ENCODE measurements at regions not wholly inside any gene's neighbourhood (a gene's known extent, or its start where the extent isn't known, plus 50 kb on each side); places are given as distances from the start of the nearest gene placed in this dataset.

DNA sequence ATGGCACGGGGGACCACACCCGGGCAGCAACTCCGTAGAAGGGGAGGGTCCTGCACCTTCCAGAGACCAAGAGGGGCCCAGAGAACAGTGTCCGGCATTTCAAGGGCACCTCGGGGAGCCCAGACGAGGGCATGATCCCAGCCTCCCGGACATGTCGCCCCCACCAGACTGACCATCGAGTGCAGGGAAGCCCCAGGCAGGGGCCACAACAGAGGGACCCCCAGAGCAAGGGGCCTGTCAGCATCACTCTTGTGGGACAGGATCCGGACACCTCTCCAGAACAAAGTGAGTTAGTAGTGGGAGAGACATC lies 50.4 kb upstream of the CTDP1 start:
- TF ChIP-seq EZH2 (optimal IDR thresholded peaks at IDR 0.05; ENCODE audit: low read depth, low read length), result no peak
- TF ChIP-seq, protein P1, sequence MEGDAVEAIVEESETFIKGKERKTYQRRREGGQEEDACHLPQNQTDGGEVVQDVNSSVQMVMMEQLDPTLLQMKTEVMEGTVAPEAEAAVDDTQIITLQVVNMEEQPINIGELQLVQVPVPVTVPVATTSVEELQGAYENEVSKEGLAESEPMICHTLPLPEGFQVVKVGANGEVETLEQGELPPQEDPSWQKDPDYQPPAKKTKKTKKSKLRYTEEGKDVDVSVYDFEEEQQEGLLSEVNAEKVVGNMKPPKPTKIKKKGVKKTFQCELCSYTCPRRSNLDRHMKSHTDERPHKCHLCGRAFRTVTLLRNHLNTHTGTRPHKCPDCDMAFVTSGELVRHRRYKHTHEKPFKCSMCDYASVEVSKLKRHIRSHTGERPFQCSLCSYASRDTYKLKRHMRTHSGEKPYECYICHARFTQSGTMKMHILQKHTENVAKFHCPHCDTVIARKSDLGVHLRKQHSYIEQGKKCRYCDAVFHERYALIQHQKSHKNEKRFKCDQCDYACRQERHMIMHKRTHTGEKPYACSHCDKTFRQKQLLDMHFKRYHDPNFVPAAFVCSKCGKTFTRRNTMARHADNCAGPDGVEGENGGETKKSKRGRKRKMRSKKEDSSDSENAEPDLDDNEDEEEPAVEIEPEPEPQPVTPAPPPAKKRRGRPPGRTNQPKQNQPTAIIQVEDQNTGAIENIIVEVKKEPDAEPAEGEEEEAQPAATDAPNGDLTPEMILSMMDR (IDR thresholded peaks at IDR 0.05; ENCODE audit: low read length), result no peak

All from MM.1S (cell line).